ENCODE measurements at regions not wholly inside any gene's neighbourhood (a gene's known extent, or its start where the extent isn't known, plus 50 kb on each side); places are given as distances from the start of the nearest gene placed in this dataset.

GRCh38 chr21:20301395-20301794 lies 696.8 kb upstream of the NCAM2 start:
- no peaks in the 10 kb centered on the region for H3K4me1 ChIP-seq
- no peak overlapping the region for H3K27ac ChIP-seq
- H3K36me3 ChIP-seq, result no peaks in the 10 kb centered on the region; the same call in 1 of the 2 replicates
- no peaks in the 10 kb centered on the region for H3K27me3 ChIP-seq
- H3K9me3 ChIP-seq (replicated peaks), result no peaks in the 10 kb centered on the region
- no peak for DNase-seq
- no peak overlapping the region for H3K4me3 ChIP-seq

GRCh38 chr21:20302084-20302483 lies 696.1 kb upstream of the NCAM2 start:
- no peak overlapping the region for H3K27ac ChIP-seq
- H3K4me1 ChIP-seq, result no peaks in the 10 kb centered on the region
- H3K4me3 ChIP-seq, result no peak overlapping the region
- DNase-seq, result no peak
- no peaks in the 10 kb centered on the region; the same call in 1 of the 2 replicates for H3K36me3 ChIP-seq
- no peaks in the 10 kb centered on the region for H3K27me3 ChIP-seq
- H3K9me3 ChIP-seq (replicated peaks), result no peaks in the 10 kb centered on the region

GRCh38 chr21:20306836-20307235 lies 691.4 kb upstream of the NCAM2 start:
- no peak for DNase-seq
- H3K4me1 ChIP-seq, result no peaks in the 10 kb centered on the region
- no peaks in the 10 kb centered on the region; the same call in 1 of the 2 replicates for H3K36me3 ChIP-seq
- H3K27me3 ChIP-seq, result no peaks in the 10 kb centered on the region
- no peaks in the 10 kb centered on the region for H3K9me3 ChIP-seq (replicated peaks)
- H3K27ac ChIP-seq, result no peak overlapping the region
- H3K4me3 ChIP-seq, result no peak overlapping the region

GRCh38 chr21:20308586-20309315 lies 689.5 kb upstream of the NCAM2 start:
- no peak for DNase-seq
- H3K36me3 ChIP-seq, result no peaks in the 10 kb centered on the region; the same call in 1 of the 2 replicates
- no peaks in the 10 kb centered on the region for H3K4me1 ChIP-seq
- no peaks in the 10 kb centered on the region for H3K27me3 ChIP-seq
- no peak overlapping the region for H3K4me3 ChIP-seq
- H3K9me3 ChIP-seq (replicated peaks), result no peaks in the 10 kb centered on the region
- no peak overlapping the region for H3K27ac ChIP-seq

- DNase-seq, result no peak
- no peaks in the 10 kb centered on the region; the same call in 1 of the 2 replicates for H3K36me3 ChIP-seq
- no peak overlapping the region for H3K4me3 ChIP-seq
- no peaks in the 10 kb centered on the region for H3K9me3 ChIP-seq (replicated peaks)
- no peaks in the 10 kb centered on the region for H3K4me1 ChIP-seq
- H3K27ac ChIP-seq, result no peak overlapping the region
- H3K27me3 ChIP-seq, result no peaks in the 10 kb centered on the region
Observed at GRCh38 chr21:20311234-20311787, 686.9 kb upstream of the NCAM2 start.

- Histone ChIP-seq H3K4me3 (no peak overlapping the region), H3K27me3 (no peaks in the 10 kb centered on the region), H3K36me3 (no peaks in the 10 kb centered on the region), H3K27ac (no peak overlapping the region), H3K9me3 (replicated peaks) (no peaks in the 10 kb centered on the region), H3K4me1 (no peaks in the 10 kb centered on the region)
- DNase-seq, result no peak
Observed at GRCh38 chr21:20313013-20313412, 685.2 kb upstream of the NCAM2 start.

DNA sequence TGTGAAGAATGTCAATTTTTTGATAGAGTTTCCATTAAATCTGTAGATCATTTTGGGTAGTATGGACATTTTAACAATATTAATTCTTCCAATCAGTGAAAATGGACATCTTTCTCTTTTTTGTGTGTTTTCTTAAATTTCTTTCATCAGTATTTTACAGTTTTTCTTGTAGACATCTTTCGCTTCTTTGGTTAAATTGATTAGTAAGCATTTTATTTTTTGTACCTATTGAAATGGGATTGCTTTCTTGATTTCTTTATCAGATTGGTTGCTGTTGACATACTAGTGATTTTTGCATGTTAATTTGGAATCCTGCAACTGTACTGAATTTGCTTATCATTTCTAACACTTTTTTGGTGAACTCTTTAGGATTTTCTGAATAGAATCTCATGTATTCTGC lies 683.2 kb upstream of the NCAM2 start:
- H3K4me3 ChIP-seq, result no peak overlapping the region
- no peak for DNase-seq
- H3K27ac ChIP-seq, result no peak overlapping the region
- no peaks in the 10 kb centered on the region for H3K4me1 ChIP-seq
- no peaks in the 10 kb centered on the region for H3K9me3 ChIP-seq (replicated peaks)
- no peaks in the 10 kb centered on the region for H3K36me3 ChIP-seq
- no peaks in the 10 kb centered on the region for H3K27me3 ChIP-seq

- Histone ChIP-seq H3K4me3 (peak overlapping the region; percentile 42), H3K27me3 (no peaks in the 10 kb centered on the region), H3K27ac (peak overlapping the region; percentile 5; the same call in 1 of the 2 replicates), H3K36me3 (no peaks in the 10 kb centered on the region), H3K4me1 (no peaks in the 10 kb centered on the region), H3K9me3 (replicated peaks) (no peaks in the 10 kb centered on the region)
- DNase-seq, result no peak
Observed at GRCh38 chr21:20329636-20330035, 668.6 kb upstream of the NCAM2 start.

- no peaks in the 10 kb centered on the region for H3K4me1 ChIP-seq
- DNase-seq, result no peak
- H3K9me3 ChIP-seq (replicated peaks), result no peaks in the 10 kb centered on the region
- H3K27me3 ChIP-seq, result no peaks in the 10 kb centered on the region
- H3K27ac ChIP-seq, result no peak overlapping the region
- H3K36me3 ChIP-seq, result no peaks in the 10 kb centered on the region
- H3K4me3 ChIP-seq, result no peak overlapping the region; the same call in 1 of the 2 replicates
Observed at GRCh38 chr21:20330652-20331051, 667.6 kb upstream of the NCAM2 start.

DNA sequence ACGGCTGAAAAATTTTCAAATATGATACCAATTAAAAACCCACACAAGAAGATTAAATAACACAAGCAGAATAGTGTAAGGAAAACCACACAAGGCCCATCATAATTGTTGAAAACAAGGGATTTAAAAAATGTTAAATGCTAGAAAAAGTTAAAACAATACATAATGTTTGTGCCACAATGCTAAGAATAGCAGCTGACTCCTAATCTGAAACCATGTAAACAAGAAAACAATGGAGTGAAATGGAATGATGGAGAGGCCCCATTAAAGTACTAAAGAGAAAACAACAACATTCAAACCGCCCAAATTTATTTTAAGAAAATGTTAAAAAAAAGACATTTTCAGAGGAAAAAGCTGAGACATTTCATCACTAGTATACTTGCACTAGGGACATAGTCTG lies 663.6 kb upstream of the NCAM2 start:
- no peak overlapping the region for H3K27ac ChIP-seq

GRCh38 chr21:20341431-20341830 lies 656.8 kb upstream of the NCAM2 start:
- Histone ChIP-seq H3K9me3 (replicated peaks) (no peaks in the 10 kb centered on the region), H3K27ac (no peak overlapping the region), H3K36me3 (no peaks in the 10 kb centered on the region), H3K4me3 (no peak overlapping the region), H3K4me1 (no peaks in the 10 kb centered on the region), H3K27me3 (no peaks in the 10 kb centered on the region; the same call in 1 of the 2 replicates)
- no peak for DNase-seq

More for the DNA sequence above, 663.6 kb upstream of the NCAM2 start:
- no peaks in the 10 kb centered on the region for H3K4me1 ChIP-seq
- H3K27me3 ChIP-seq, result no peaks in the 10 kb centered on the region
- no peaks in the 10 kb centered on the region for H3K36me3 ChIP-seq
- H3K4me3 ChIP-seq, result no peak overlapping the region
- H3K9me3 ChIP-seq (replicated peaks), result no peaks in the 10 kb centered on the region
- no peak for DNase-seq

- H3K4me1 ChIP-seq, result no peaks in the 10 kb centered on the region
- no peaks in the 10 kb centered on the region for H3K9me3 ChIP-seq (replicated peaks)
- H3K4me3 ChIP-seq, result no peak overlapping the region
- H3K27me3 ChIP-seq, result no peaks in the 10 kb centered on the region; the same call in 1 of the 2 replicates
- no peak overlapping the region for H3K27ac ChIP-seq
- no peaks in the 10 kb centered on the region for H3K36me3 ChIP-seq
- no peak for DNase-seq
Observed at GRCh38 chr21:20343186-20343585, 655.0 kb upstream of the NCAM2 start.

DNA sequence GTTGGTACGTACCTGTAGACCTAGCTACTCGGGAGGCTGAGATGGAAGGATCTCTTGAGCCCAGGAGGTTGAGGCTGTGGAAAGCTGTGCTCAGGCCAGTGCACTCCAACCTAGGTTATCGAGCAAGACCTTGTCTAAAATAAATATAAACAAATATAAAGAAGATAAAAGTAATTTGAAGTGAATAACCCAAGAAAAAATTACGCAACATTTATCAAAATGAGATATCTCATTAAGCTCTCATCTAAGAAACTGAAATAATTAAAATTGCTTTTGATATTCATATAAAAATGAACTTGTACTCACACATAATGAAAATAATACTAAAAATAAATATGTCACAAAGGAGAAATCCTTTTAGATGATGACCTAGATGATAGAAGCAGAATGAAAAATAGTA lies 647.1 kb upstream of the NCAM2 start:
- H3K27ac ChIP-seq, result no peak overlapping the region
- H3K9me3 ChIP-seq (replicated peaks), result no peaks in the 10 kb centered on the region
- no peaks in the 10 kb centered on the region for H3K36me3 ChIP-seq
- DNase-seq, result no peak
- H3K27me3 ChIP-seq, result no peaks in the 10 kb centered on the region
- no peak overlapping the region for H3K4me3 ChIP-seq
- no peaks in the 10 kb centered on the region for H3K4me1 ChIP-seq

GRCh38 chr21:20353351-20353750 lies 644.9 kb upstream of the NCAM2 start:
- Histone ChIP-seq H3K4me3 (no peak overlapping the region), H3K27ac (no peak overlapping the region), H3K9me3 (replicated peaks) (no peaks in the 10 kb centered on the region), H3K27me3 (no peaks in the 10 kb centered on the region), H3K4me1 (no peaks in the 10 kb centered on the region), H3K36me3 (no peaks in the 10 kb centered on the region)
- no peak for DNase-seq

- Histone ChIP-seq H3K4me1 (peaks cover 3% of the 10 kb centered on the region; the same call in 1 of the 2 replicates), H3K36me3 (no peaks in the 10 kb centered on the region), H3K27me3 (no peaks in the 10 kb centered on the region), H3K9me3 (replicated peaks) (no peaks in the 10 kb centered on the region), H3K27ac (peak overlapping the region; percentile 52), H3K4me3 (peak overlapping the region; percentile 13; the same call in 1 of the 2 replicates)
- peak in 1 of 2 experiments; percentile 53 for DNase-seq
Observed at GRCh38 chr21:20373031-20373430, 625.2 kb upstream of the NCAM2 start.

- no peak for DNase-seq
- H3K4me1 ChIP-seq, result peaks cover 3% of the 10 kb centered on the region; the same call in 1 of the 2 replicates
- no peak overlapping the region for H3K4me3 ChIP-seq
- no peaks in the 10 kb centered on the region for H3K36me3 ChIP-seq
- no peak overlapping the region for H3K27ac ChIP-seq
- H3K27me3 ChIP-seq, result no peaks in the 10 kb centered on the region
- H3K9me3 ChIP-seq (replicated peaks), result no peaks in the 10 kb centered on the region
Observed at GRCh38 chr21:20377250-20377649, 621.0 kb upstream of the NCAM2 start.
